HG02642 (cell line): ENCODE measurements at regions not wholly inside any gene's neighbourhood (a gene's known extent, or its start where the extent isn't known, plus 50 kb on each side); places are given as distances from the start of the nearest gene placed in this dataset.

ENCODE experiments used
- ATAC-seq: cut with Tn5 transposase; IDR thresholded peaks from one replicate; pipeline ENCODE4 v1.9.1; 2021; ENCODE audit warnings: mild to moderate bottlenecking; ENCODE audit not compliant: unreplicated experiment, poor library complexity

GRCh38 chr20:11249683-11250082 lies 575.9 kb upstream of the JAG1 start:
- ATAC-seq = no peak

- ATAC-seq = no peak
Observed at GRCh38 chr20:11252447-11252846, 578.6 kb upstream of the JAG1 start.

- ATAC-seq = no peak
Observed at GRCh38 chr20:11255455-11255854, 581.7 kb upstream of the JAG1 start.

GRCh38 chr20:11255860-11256259 lies 582.1 kb upstream of the JAG1 start:
- ATAC-seq = no peak

- no peak for ATAC-seq
Observed at GRCh38 chr20:11260611-11261010, 586.8 kb upstream of the JAG1 start.

GRCh38 chr20:11261533-11262000 lies 587.8 kb upstream of the JAG1 start:
- peak; percentile 56 for ATAC-seq

GRCh38 chr20:11266571-11266970 lies 592.8 kb upstream of the JAG1 start:
- ATAC-seq = no peak

- ATAC-seq = no peak
Observed at GRCh38 chr20:11267131-11267761, 593.4 kb upstream of the JAG1 start.

- no peak for ATAC-seq
Observed at GRCh38 chr20:11267762-11268335, 594.0 kb upstream of the JAG1 start.

GRCh38 chr20:11270566-11270965 lies 596.8 kb upstream of the JAG1 start:
- no peak for ATAC-seq

GRCh38 chr20:11271319-11271718 lies 597.5 kb upstream of the JAG1 start:
- no peak for ATAC-seq

- ATAC-seq = no peak
Observed at GRCh38 chr20:11271920-11272594, 598.3 kb upstream of the JAG1 start.

- ATAC-seq = peak; percentile 52
Observed at GRCh38 chr20:11274141-11274594, 600.4 kb upstream of the JAG1 start.

- no peak for ATAC-seq
Observed at GRCh38 chr20:11275740-11276139, 601.9 kb upstream of the JAG1 start.

GRCh38 chr20:11277170-11277569 lies 603.4 kb upstream of the JAG1 start:
- no peak for ATAC-seq

GRCh38 chr20:11277858-11278257 lies 604.1 kb upstream of the JAG1 start:
- no peak for ATAC-seq

GRCh38 chr20:11278461-11278860 lies 604.7 kb upstream of the JAG1 start:
- ATAC-seq = no peak

- no peak for ATAC-seq
Observed at GRCh38 chr20:11281240-11281639, 607.4 kb upstream of the JAG1 start.

- ATAC-seq = no peak
Observed at GRCh38 chr20:11281768-11282167, 608.0 kb upstream of the JAG1 start.

- no peak for ATAC-seq
Observed at GRCh38 chr20:11287126-11287525, 613.3 kb upstream of the JAG1 start.

GRCh38 chr20:11296221-11296620 lies 621.5 kb upstream of the BTBD3 start:
- no peak for ATAC-seq

- no peak for ATAC-seq
Observed at GRCh38 chr20:11296951-11297350, 620.7 kb upstream of the BTBD3 start.
